ENCODE measurements at regions not wholly inside any gene's neighbourhood (a gene's known extent, or its start where the extent isn't known, plus 50 kb on each side); places are given as distances from the start of the nearest gene placed in this dataset.

DNA sequence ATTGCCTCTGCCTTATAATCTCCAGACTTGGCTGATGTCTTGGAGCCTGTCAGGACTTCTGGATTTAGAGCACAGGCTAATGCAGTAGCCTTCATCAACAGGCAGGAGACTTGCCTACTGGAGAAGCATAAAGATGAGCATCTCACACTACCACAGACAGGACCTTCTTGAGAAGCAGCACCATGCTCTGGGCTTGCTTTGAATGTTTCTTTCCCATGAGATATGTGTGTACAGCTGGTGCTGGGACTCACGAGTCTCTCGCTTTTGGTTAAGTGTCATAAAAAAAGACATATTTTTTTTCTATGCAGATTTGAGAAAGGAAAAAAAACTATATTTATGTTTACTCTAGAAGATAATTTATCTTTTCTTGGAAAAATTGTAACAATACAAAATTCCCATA is 671.3 kb downstream of the MRPL39 start:
- no peak overlapping the region for H2BK120ac ChIP-seq (replicated peaks; ENCODE audit: low read depth, low read length)
- no peak overlapping the region for H2BK15ac ChIP-seq (ENCODE audit: low read length)
- H3K23ac ChIP-seq (ENCODE audit: insufficient read length), result no peak overlapping the region
- H3K79me2 ChIP-seq (ENCODE audit: control insufficient read depth in 1 of 2, insufficient read depth in 2 of 2, low read length in 2 of 2), result no peaks in the 10 kb centered on the region
- no peaks in the 10 kb centered on the region for H3K36me3 ChIP-seq (ENCODE audit: control insufficient read depth in 2 of 4, insufficient read depth in 4 of 4, low read length in 3 of 4)
- H3K56ac ChIP-seq (replicated peaks; ENCODE audit: insufficient read length, low read depth, low read length), result no peak overlapping the region
- H4K5ac ChIP-seq (ENCODE audit: insufficient read length, low read depth, low read length), result no peak overlapping the region
- H3K79me1 ChIP-seq (ENCODE audit: low read depth, low read length), result no peaks in the 10 kb centered on the region
- no peak overlapping the region for H3K27ac ChIP-seq (ENCODE audit: low read depth, low read length)
- H2AFZ ChIP-seq (ENCODE audit: low read length), result no peak overlapping the region; the same call in 1 of the 2 replicates
- no peaks in the 10 kb centered on the region; a peak in 1 of 7 replicates for H3K4me1 ChIP-seq (replicated peaks in 1 of 4; ENCODE audit: control insufficient read depth in 3 of 4, insufficient read depth in 4 of 4, low read length in 3 of 4)
- H4K20me1 ChIP-seq (replicated peaks in 1 of 2; ENCODE audit: control insufficient read depth in 1 of 2, insufficient read depth in 2 of 2, low read length in 2 of 2), result no peaks in the 10 kb centered on the region
- no peaks in the 10 kb centered on the region for H3K9me3 ChIP-seq (ENCODE audit: insufficient read depth in 2 of 2, low read depth in 1 of 2, low read length in 1 of 2)
- H2AK5ac ChIP-seq (ENCODE audit: low read depth, low read length), result no peak overlapping the region
- no peak overlapping the region for H2BK20ac ChIP-seq (ENCODE audit: low read length)
- no peak overlapping the region for H3K18ac ChIP-seq (ENCODE audit: extremely low read depth, low read length)
- H3K4me3 ChIP-seq (ENCODE audit: extremely low read depth in 1 of 4, insufficient read depth in 2 of 4, low read depth in 3 of 4, low read length in 4 of 4), result no peak overlapping the region
- no peak overlapping the region for H3K4ac ChIP-seq (replicated peaks; ENCODE audit: insufficient read length, low read depth, low read length)
- H3K14ac ChIP-seq (ENCODE audit: insufficient read length), result no peak overlapping the region
- H3K23me2 ChIP-seq (ENCODE audit: low read depth, low read length), result no peaks in the 10 kb centered on the region
- no peak overlapping the region for H3K9ac ChIP-seq (replicated peaks in 1 of 4; ENCODE audit: extremely low read depth in 1 of 4, low read depth in 3 of 4, low read length in 3 of 4)
- POLR2A ChIA-PET (ENCODE audit: partially characterized antibody), result no interaction called here
- CTCF ChIA-PET (ENCODE audit: partially characterized antibody), result no interaction called here
- WGBS, 2 experiments (ENCODE audit: extremely low coverage in 1 of 2, insufficient coverage in 1 of 2, insufficient read length in 1 of 2, insufficient replicate concordance in 2 of 2, low coverage in 1 of 2, low lambda C conversion rate in 2 of 2, missing lambda C conversion rate in 1 of 2), result 94% methylated on average over 2 of the region's 2 CpGs; no CpG with 5 or more reads in 1 of the 2 experiments
- H2BK12ac ChIP-seq (ENCODE audit: low read depth, low read length), result no peak overlapping the region
- H2BK5ac ChIP-seq (ENCODE audit: low read depth, low read length), result no peak overlapping the region
- H4K8ac ChIP-seq (ENCODE audit: extremely low read depth, insufficient read depth, low read length), result no peak overlapping the region
- no peak overlapping the region for H4K91ac ChIP-seq (replicated peaks; ENCODE audit: insufficient read length, low read length)
- DNase-seq (ENCODE audit: low read depth in 1 of 2, low spot score in 2 of 2), result no peak
- FAIRE-seq, result no peak
- H3K27me3 ChIP-seq (replicated peaks in 1 of 4; ENCODE audit: control insufficient read depth in 3 of 4, extremely low read depth in 1 of 4, insufficient read depth in 3 of 4, low read length in 3 of 4), result no peaks in the 10 kb centered on the region
- H3K4me2 ChIP-seq (ENCODE audit: insufficient read depth in 1 of 2, low read depth in 2 of 2, low read length in 2 of 2), result no peak overlapping the region
- TF ChIP-seq MAFK (IDR thresholded peaks at IDR 0.05; ENCODE audit: low read depth, low read length), result no peak
- no peak for TF ChIP-seq POLR2AphosphoS5 (IDR thresholded peaks at IDR 0.05; ENCODE audit: low read depth, low read length)
- no peak for TF ChIP-seq TAF1 (IDR thresholded peaks at IDR 0.05; ENCODE audit: low read depth, low read length)
- TF ChIP-seq SIRT6 (IDR thresholded peaks at IDR 0.05; ENCODE audit: low read length), result no peak
- TF ChIP-seq SIX5 (IDR thresholded peaks at IDR 0.05; ENCODE audit: low read depth, low read length), result no peak
- no peak for TF ChIP-seq SP4 (IDR thresholded peaks at IDR 0.05; ENCODE audit: low read length)
- TF ChIP-seq BCL11A (IDR thresholded peaks at IDR 0.05; ENCODE audit: low read depth in 2 of 2, low read length in 2 of 2), result no peak
- no peak for TF ChIP-seq JUND (IDR thresholded peaks at IDR 0.05; ENCODE audit: low read length)
- no peak for TF ChIP-seq HDAC6 (IDR thresholded peaks at IDR 0.05; ENCODE audit: low read depth, low read length)
- TF ChIP-seq POLR2A (IDR thresholded peaks at IDR 0.05; ENCODE audit: control extremely low read depth in 1 of 2, low read depth in 2 of 2, low read length in 2 of 2), result no peak
- TF ChIP-seq EZH2 (IDR thresholded peaks at IDR 0.05; ENCODE audit: low read depth, low read length, severe bottlenecking), result no peak
- no peak for TF ChIP-seq CEBPB (IDR thresholded peaks at IDR 0.05; ENCODE audit: low read depth, low read length)
- TF ChIP-seq EP300 (IDR thresholded peaks at IDR 0.05; ENCODE audit: borderline replicate concordance in 1 of 2, low read depth in 2 of 2, low read length in 2 of 2), result no peak
- TF ChIP-seq SP1 (IDR thresholded peaks at IDR 0.05; ENCODE audit: low read depth, low read length), result no peak
- no peak for TF ChIP-seq CBX8 (IDR thresholded peaks at IDR 0.05; ENCODE audit: borderline replicate concordance, low read depth, low read length)
- TF ChIP-seq, protein P1, sequence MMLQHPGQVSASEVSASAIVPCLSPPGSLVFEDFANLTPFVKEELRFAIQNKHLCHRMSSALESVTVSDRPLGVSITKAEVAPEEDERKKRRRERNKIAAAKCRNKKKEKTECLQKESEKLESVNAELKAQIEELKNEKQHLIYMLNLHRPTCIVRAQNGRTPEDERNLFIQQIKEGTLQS (IDR thresholded peaks at IDR 0.05; ENCODE audit: insufficient read depth, low read depth, low read length), result no peak
- TF ChIP-seq KDM1A (IDR thresholded peaks at IDR 0.05; ENCODE audit: borderline replicate concordance, low read length), result no peak
